Ovary (tissue), 7 donors: ENCODE measurements at regions not wholly inside any gene's neighbourhood (a gene's known extent, or its start where the extent isn't known, plus 50 kb on each side); places are given as distances from the start of the nearest gene placed in this dataset.

Experiments
- DNase-seq, 5 donors: peaks; one replicate each; pipeline ENCODE4 v3.0.0-alpha.2; 2019 to 2020
- H3K27ac ChIP-seq, 2 donors: fragments of 200-600 bp; one replicate each; pipeline versions ENCODE4 v1.5.1 to v1.8.0; 2019 to 2022
- H3K27me3 ChIP-seq: fragments of 200-600 bp; one replicate; pipeline ENCODE4 v1.8.0; 2022
- H3K36me3 ChIP-seq: fragments of 200-600 bp; sonication (generic); one replicate; pipeline ENCODE4 v1.5.1; 2019
- H3K4me1 ChIP-seq: one replicate; pipeline ENCODE4 v1.8.1; 2013; ENCODE audit warnings: mild to moderate bottlenecking, moderate library complexity; ENCODE audit not compliant: insufficient read depth
- H3K4me3 ChIP-seq: fragments of 200-600 bp; sonication (generic); one replicate; pipeline ENCODE4 v1.5.1; 2017
- H3K9me3 ChIP-seq, 2 donors: fragments of 200-600 bp in 1 of 2; sonication (generic) in 1 of 2; one replicate each; pipeline versions ENCODE4 v1.5.1 to v1.8.1; 2013 to 2019; ENCODE audit warnings: mild to moderate bottlenecking in 1 of 2, moderate library complexity in 1 of 2
- CTCF ChIP-seq, 3 donors: fragments of 450-650 bp in 2 of 3; fragments of 200-600 bp in 1 of 3; IDR thresholded peaks; one replicate each; pipeline versions ENCODE4 v1.5.1 to v1.8.0; 2016 to 2022; ENCODE audit warnings: antibody characterized with exemption in 3 of 3, mild to moderate bottlenecking in 1 of 3
- EP300 ChIP-seq: sonication (generic); formaldehyde crosslinking; IDR thresholded peaks from one replicate; pipeline ENCODE4 v1.6.1; 2017; ENCODE audit warnings: antibody characterized with exemption
- POLR2A ChIP-seq: fragments of 450-650 bp; IDR thresholded peaks from one replicate; pipeline ENCODE4 v1.6.1; 2017; ENCODE audit warnings: antibody characterized with exemption, mild to moderate bottlenecking, moderate library complexity
- WGBS, 3 donors: extraction: QIAGEN DNeasy Blood & Tissue Kit in 1 of 3; methylation state at CpG; one replicate each; pipeline versions ENCODE4 v1.1.5 to v1.1.7; 2013 to 2017; 5-methylcytosine and 5-hydroxymethylcytosine counted together
- intact Hi-C, 4 donors: fragments of 100-400 bp; cut with DNase I; formaldehyde crosslinking; loops; one replicate each; pipeline versions ENCODE4 v1.11.0 to v1.15.1; 2022 to 2023
- donor health status: DM: no; HTN: no; CAD: no; lungs with moderate emphysema.
- donor health status: DM: no; HTN: no; CAD: no.
- donor health status: Bipolar disorder and iron deficiency.
- donor health status: DM: no; HTN: no; CAD: no.
- donor health status: DM: yes; HTN: yes; CAD: no.

- no peak overlapping the region for H3K4me3 ChIP-seq
- no peak for TF ChIP-seq POLR2A
- TF ChIP-seq CTCF (IDR thresholded peaks at IDR 0.05), result no peak
- no peak for TF ChIP-seq EP300
- no peak for DNase-seq
- no peaks in the 10 kb centered on the region for H3K27me3 ChIP-seq
- H3K27ac ChIP-seq, result no peak overlapping the region
- H3K36me3 ChIP-seq, result no peaks in the 10 kb centered on the region
- no peaks in the 10 kb centered on the region for H3K9me3 ChIP-seq
- intact Hi-C loops, result no loop called here
- no peaks in the 10 kb centered on the region for H3K4me1 ChIP-seq
Measured at GRCh38 chr6:92044312-92044711, 1375.0 kb downstream of the EPHA7 start.

DNA sequence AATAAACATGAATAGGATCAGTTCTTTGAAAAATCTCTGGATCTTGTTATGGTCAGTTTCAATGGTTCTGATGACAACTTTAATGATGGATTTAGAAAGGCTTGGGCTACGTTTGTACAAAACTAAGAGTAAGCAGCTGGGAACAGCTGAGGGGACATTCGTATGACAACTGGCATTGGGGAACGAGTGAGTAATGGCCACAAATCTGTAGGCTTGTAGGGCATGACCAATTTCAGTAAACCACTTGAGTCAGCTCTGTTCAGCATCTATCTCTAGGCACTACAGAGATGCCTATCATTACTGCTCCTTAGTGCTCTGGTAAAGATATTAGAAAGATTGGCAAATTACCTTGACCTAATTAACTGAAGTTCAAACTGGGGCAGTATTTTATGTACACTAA is 1375.6 kb downstream of the EPHA7 start:
- Histone ChIP-seq H3K27me3 (no peaks in the 10 kb centered on the region), H3K36me3 (no peaks in the 10 kb centered on the region), H3K27ac (no peak overlapping the region), H3K4me1 (no peaks in the 10 kb centered on the region), H3K9me3 (no peaks in the 10 kb centered on the region), H3K4me3 (no peak overlapping the region)
- TF ChIP-seq POLR2A (no peak), CTCF (IDR thresholded peaks at IDR 0.05) (no peak), EP300 (no peak)
- WGBS, 3 donors, result 64 to 71% (median 67%) methylated on average over 3 of the region's 3 CpGs
- intact Hi-C loops, result no loop called here
- no peak for DNase-seq

GRCh38 chr6:92026878-92027277 is 1392.5 kb downstream of the EPHA7 start:
- Histone ChIP-seq H3K27ac (no peak overlapping the region), H3K4me3 (no peak overlapping the region), H3K4me1 (no peaks in the 10 kb centered on the region), H3K9me3 (no peaks in the 10 kb centered on the region), H3K27me3 (no peaks in the 10 kb centered on the region), H3K36me3 (no peaks in the 10 kb centered on the region)
- WGBS, 3 donors, result 93 to 100% (median 93%) methylated on average over 1 of the region's 1 CpG
- no peak for DNase-seq
- intact Hi-C loops, result no loop called here
- TF ChIP-seq CTCF (IDR thresholded peaks at IDR 0.05) (no peak), EP300 (no peak), POLR2A (no peak)

- H3K27ac ChIP-seq, result no peak overlapping the region
- no peaks in the 10 kb centered on the region for H3K36me3 ChIP-seq
- TF ChIP-seq CTCF (IDR thresholded peaks at IDR 0.05) (no peak), EP300 (no peak), POLR2A (no peak)
- WGBS, 3 donors, result 64 to 67% (median 64%) methylated on average over 2 of the region's 2 CpGs
- intact Hi-C loops, result no loop called here
- H3K4me1 ChIP-seq, result no peaks in the 10 kb centered on the region
- DNase-seq, result no peak
- no peak overlapping the region for H3K4me3 ChIP-seq
- no peaks in the 10 kb centered on the region for H3K27me3 ChIP-seq
- H3K9me3 ChIP-seq, result no peaks in the 10 kb centered on the region
Measured at GRCh38 chr6:92024881-92025280, 1394.5 kb downstream of the EPHA7 start.

- Histone ChIP-seq H3K4me1 (no peaks in the 10 kb centered on the region), H3K27ac (no peak overlapping the region), H3K9me3 (no peaks in the 10 kb centered on the region), H3K4me3 (no peak overlapping the region), H3K27me3 (no peaks in the 10 kb centered on the region), H3K36me3 (no peaks in the 10 kb centered on the region)
- no peak for TF ChIP-seq POLR2A
- WGBS, 3 donors, result 52 to 59% (median 55%) methylated on average over 1 of the region's 1 CpG
- intact Hi-C loops, result no loop called here
- no peak for DNase-seq
Measured at GRCh38 chr6:92024110-92024509, 1395.2 kb downstream of the EPHA7 start.
